ENCODE measurements at regions not wholly inside any gene's neighbourhood (a gene's known extent, or its start where the extent isn't known, plus 50 kb on each side); places are given as distances from the start of the nearest gene placed in this dataset.

- WGBS, 2 experiments (ENCODE audit: extremely low coverage in 2 of 2, insufficient read length in 1 of 2) = no CpG with 5 or more reads among the region's 7 CpGs
- Histone ChIP-seq H4K91ac (ENCODE audit: insufficient read depth, low read depth, low read length) (no peak overlapping the region), H3K4me2 (ENCODE audit: low read depth, low read length) (no peak overlapping the region), H4K8ac (ENCODE audit: low read depth in 2 of 2, low read length in 2 of 2) (no peak overlapping the region), H3K4ac (ENCODE audit: low read depth, low read length) (no peak overlapping the region), H3K36me3 (ENCODE audit: control insufficient read depth, insufficient read depth, low read length) (no peaks in the 10 kb centered on the region), H3K27ac (ENCODE audit: insufficient read depth, low read length) (no peak overlapping the region), H2BK120ac (ENCODE audit: low read depth, low read length) (no peak overlapping the region), H3K56ac (ENCODE audit: extremely low read depth, insufficient read depth, low read length) (no peak overlapping the region), H2AFZ (replicated peaks; ENCODE audit: low read length, poor library complexity) (no peak overlapping the region), H3K18ac (ENCODE audit: low read depth, low read length) (no peak overlapping the region), H3K79me1 (ENCODE audit: low read depth in 1 of 2, low read length in 2 of 2) (no peaks in the 10 kb centered on the region), H4K20me1 (ENCODE audit: insufficient read depth, low read length) (no peaks in the 10 kb centered on the region), H3K9ac (ENCODE audit: low read depth, low read length) (no peak overlapping the region), H3K23ac (ENCODE audit: low read depth, low read length) (no peak overlapping the region), H2BK20ac (ENCODE audit: low read depth, low read length) (no peak overlapping the region), H2AK9ac (replicated peaks; ENCODE audit: low read depth, low read length, poor library complexity) (no peak overlapping the region), H2BK5ac (ENCODE audit: low read depth, low read length, poor library complexity, severe bottlenecking) (no peak overlapping the region), H2BK15ac (ENCODE audit: low read depth, low read length) (no peak overlapping the region), H3K9me3 (ENCODE audit: control insufficient read depth, insufficient read depth, low read length) (no peaks in the 10 kb centered on the region), H3K9me1 (ENCODE audit: insufficient read depth, low read length) (no peaks in the 10 kb centered on the region), H3K4me1 (ENCODE audit: control insufficient read depth, insufficient read depth, low read length) (no peaks in the 10 kb centered on the region), H3K27me3 (ENCODE audit: control insufficient read depth, insufficient read depth, low read length) (no peaks in the 10 kb centered on the region), H3K14ac (replicated peaks; ENCODE audit: low read depth, low read length) (no peak overlapping the region), H3K4me3 (ENCODE audit: insufficient read depth, low read depth, low read length) (no peak overlapping the region), H4K5ac (ENCODE audit: low read depth, low read length) (no peak overlapping the region), H2AK5ac (ENCODE audit: low read depth, low read length) (no peak overlapping the region)
- in situ Hi-C loops (cut with MboI; ENCODE audit: low sequenced_read_pairs) = no loop called here
- no peak for DNase-seq
- dilution Hi-C loops (cut with HindIII; ENCODE audit: low sequenced_read_pairs, unreplicated experiment) = no loop called here
- no peak for TF ChIP-seq CTCF (conservative IDR thresholded peaks at IDR 0.05; ENCODE audit: low read depth, low read length)
- no peak for TF ChIP-seq ELK1 (IDR thresholded peaks at IDR 0.05; ENCODE audit: borderline replicate concordance, low read depth, low read length)
- TF ChIP-seq RCOR1 (IDR thresholded peaks at IDR 0.05; ENCODE audit: insufficient replicate concordance, low read length) = no peak
- no peak for TF ChIP-seq CHD1 (IDR thresholded peaks at IDR 0.05; ENCODE audit: low read depth, low read length)
- no TSS peak for BruUV-seq (replicated peaks)
- intact Hi-C loops (cut with micrococcal nuclease) = no loop called here
- POLR2A ChIA-PET (ENCODE audit: unreplicated experiment) = no interaction called here
- CTCF ChIA-PET = no interaction called here
- no peak for ATAC-seq (ENCODE audit: low read depth)
Observed at GRCh38 chr14:38743966-38744584, 359.0 kb downstream of the SEC23A start.
